HG03064 (cell line): ENCODE measurements at regions not wholly inside any gene's neighbourhood (a gene's known extent, or its start where the extent isn't known, plus 50 kb on each side); places are given as distances from the start of the nearest gene placed in this dataset.

ENCODE experiments used
- ATAC-seq: cut with Tn5 transposase; IDR thresholded peaks from one replicate; pipeline ENCODE4 v1.9.1; 2021; ENCODE audit warnings: low read depth; ENCODE audit not compliant: unreplicated experiment

GRCh38 chr4:59973492-59973891 is 1226.6 kb upstream of the ADGRL3 start:
- ATAC-seq: no peak

- ATAC-seq: no peak
Observed at GRCh38 chr4:59979061-59979460, 1221.1 kb upstream of the ADGRL3 start.

GRCh38 chr4:59983852-59984251 is 1216.3 kb upstream of the ADGRL3 start:
- ATAC-seq: no peak

GRCh38 chr4:59987289-59987688 is 1212.8 kb upstream of the ADGRL3 start:
- ATAC-seq: no peak

- no peak for ATAC-seq
Observed at GRCh38 chr4:59994118-59994517, 1206.0 kb upstream of the ADGRL3 start.

- no peak for ATAC-seq
Observed at GRCh38 chr4:60002603-60003337, 1197.4 kb upstream of the ADGRL3 start.

GRCh38 chr4:60013464-60014184 is 1186.5 kb upstream of the ADGRL3 start:
- ATAC-seq: no peak

- ATAC-seq: no peak
Observed at GRCh38 chr4:60016971-60017370, 1183.2 kb upstream of the ADGRL3 start.

GRCh38 chr4:60019180-60019579 is 1180.9 kb upstream of the ADGRL3 start:
- no peak for ATAC-seq

- no peak for ATAC-seq
Observed at GRCh38 chr4:60019946-60020345, 1180.2 kb upstream of the ADGRL3 start.

GRCh38 chr4:60020389-60020788 is 1179.7 kb upstream of the ADGRL3 start:
- ATAC-seq: no peak

- no peak for ATAC-seq
Observed at GRCh38 chr4:60033826-60034225, 1166.3 kb upstream of the ADGRL3 start.

GRCh38 chr4:60034361-60034760 is 1165.8 kb upstream of the ADGRL3 start:
- no peak for ATAC-seq

GRCh38 chr4:60039908-60040307 is 1160.2 kb upstream of the ADGRL3 start:
- ATAC-seq: no peak

- no peak for ATAC-seq
Observed at GRCh38 chr4:60042231-60042652, 1157.9 kb upstream of the ADGRL3 start.

GRCh38 chr4:60042941-60043340 is 1157.2 kb upstream of the ADGRL3 start:
- no peak for ATAC-seq

- ATAC-seq: no peak
Observed at GRCh38 chr4:60078984-60079383, 1121.1 kb upstream of the ADGRL3 start.

- ATAC-seq: no peak
Observed at GRCh38 chr4:60081839-60082238, 1118.3 kb upstream of the ADGRL3 start.

GRCh38 chr4:60088807-60089486 is 1111.2 kb upstream of the ADGRL3 start:
- no peak for ATAC-seq

- ATAC-seq: no peak
Observed at GRCh38 chr4:60089546-60090273, 1110.4 kb upstream of the ADGRL3 start.

GRCh38 chr4:60096676-60097075 is 1103.5 kb upstream of the ADGRL3 start:
- ATAC-seq: no peak
